ENCODE measurements at regions not wholly inside any gene's neighbourhood (a gene's known extent, or its start where the extent isn't known, plus 50 kb on each side); places are given as distances from the start of the nearest gene placed in this dataset.

DNA sequence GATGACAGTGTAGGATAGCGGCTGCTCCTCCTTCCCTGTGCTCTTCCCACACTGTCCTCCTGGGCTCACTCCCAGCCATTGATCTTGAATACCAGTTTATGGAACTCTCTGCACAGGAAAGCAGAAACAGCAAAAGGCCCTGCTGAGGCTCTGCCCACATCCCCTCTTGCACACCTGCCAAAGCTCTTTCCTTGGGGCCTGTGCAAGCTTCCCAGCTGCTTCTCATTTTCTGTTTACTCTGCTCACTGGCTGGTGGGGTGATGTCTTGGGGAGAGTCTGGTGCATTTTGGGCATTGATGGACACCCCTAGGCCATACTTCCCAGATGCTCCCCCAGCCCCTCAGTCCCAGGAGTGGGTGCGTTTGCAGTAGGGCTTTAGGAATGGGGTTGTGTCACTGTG lies 361.8 kb downstream of the TMEM121 start:
- H3K36me3 ChIP-seq, result no peaks in the 10 kb centered on the region
- intact Hi-C loops (cut with DNase I), result no loop called here
- H3K9me3 ChIP-seq, result no peaks in the 10 kb centered on the region
- H3K4me3 ChIP-seq, result no peak overlapping the region
- no peak for TF ChIP-seq CTCF (IDR thresholded peaks at IDR 0.05)
- DNase-seq (ENCODE audit: low spot score in 2 of 2), result no peak
- no peaks in the 10 kb centered on the region for H3K4me1 ChIP-seq
- no peaks in the 10 kb centered on the region for H3K27me3 ChIP-seq
- no peak overlapping the region for H3K27ac ChIP-seq

DNA sequence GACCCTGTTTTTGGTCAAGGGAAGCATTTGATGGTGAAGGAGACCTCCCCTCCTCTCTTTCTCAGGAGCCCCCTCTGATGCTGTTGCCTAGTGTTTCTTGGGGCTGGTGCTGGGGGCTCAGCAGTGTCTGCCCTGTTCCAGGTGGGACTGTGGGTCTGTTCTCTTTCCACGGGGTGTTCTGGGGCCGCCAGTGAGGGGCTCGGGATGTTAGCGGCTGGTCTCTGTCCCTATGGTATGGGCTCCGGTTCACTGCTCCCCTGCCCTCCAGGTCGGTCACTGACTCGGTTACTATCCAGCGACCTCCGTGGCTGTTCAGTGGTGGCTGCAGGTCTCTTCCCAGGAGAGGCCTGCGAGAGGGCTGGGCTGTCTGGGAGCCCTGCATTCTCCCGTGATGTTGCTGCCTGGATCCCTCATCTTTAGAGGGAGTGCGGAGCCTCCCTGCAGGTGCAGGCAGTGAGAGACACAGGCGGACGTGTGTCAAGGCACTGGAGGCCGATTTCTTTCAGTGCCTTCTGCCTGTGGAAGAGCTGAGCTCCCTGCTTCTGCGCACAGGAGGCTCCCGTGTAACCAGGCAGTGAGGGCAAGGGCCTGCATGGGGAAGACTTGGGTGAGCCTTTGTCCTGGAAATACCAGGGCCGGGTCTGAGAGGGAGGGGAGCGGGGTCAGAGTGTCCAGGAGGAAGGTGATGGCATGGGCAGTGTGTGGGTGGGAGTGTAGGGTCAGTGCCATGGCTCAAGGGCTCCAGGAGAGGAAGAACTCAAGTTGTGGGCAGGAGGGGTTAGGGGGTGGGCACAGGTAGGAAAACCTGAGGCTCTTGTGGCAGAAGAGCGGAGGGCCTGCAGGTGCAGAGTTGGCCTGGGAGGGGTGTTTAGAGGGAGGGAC lies 362.6 kb downstream of the TMEM121 start:
- Histone ChIP-seq H3K27me3 (no peaks in the 10 kb centered on the region), H3K27ac (no peak overlapping the region), H3K9me3 (no peaks in the 10 kb centered on the region), H3K36me3 (no peaks in the 10 kb centered on the region), H3K4me1 (no peaks in the 10 kb centered on the region), H3K4me3 (no peak overlapping the region)
- DNase-seq (ENCODE audit: low spot score in 2 of 2), result peak in 1 of 2 donors; percentile 52
- intact Hi-C loops (cut with DNase I), result no loop called here
- no peak for TF ChIP-seq CTCF (IDR thresholded peaks at IDR 0.05)

GRCh38 chr14:105889666-105890473 lies 363.5 kb downstream of the TMEM121 start:
- Histone ChIP-seq H3K4me1 (no peaks in the 10 kb centered on the region), H3K27ac (no peak overlapping the region), H3K9me3 (no peaks in the 10 kb centered on the region), H3K36me3 (no peaks in the 10 kb centered on the region), H3K4me3 (no peak overlapping the region), H3K27me3 (no peaks in the 10 kb centered on the region)
- TF ChIP-seq CTCF (IDR thresholded peaks at IDR 0.05), result no peak
- intact Hi-C loops (cut with DNase I), result no loop called here
- peak in 1 of 2 donors; percentile 50 for DNase-seq (ENCODE audit: low spot score in 2 of 2)

DNA sequence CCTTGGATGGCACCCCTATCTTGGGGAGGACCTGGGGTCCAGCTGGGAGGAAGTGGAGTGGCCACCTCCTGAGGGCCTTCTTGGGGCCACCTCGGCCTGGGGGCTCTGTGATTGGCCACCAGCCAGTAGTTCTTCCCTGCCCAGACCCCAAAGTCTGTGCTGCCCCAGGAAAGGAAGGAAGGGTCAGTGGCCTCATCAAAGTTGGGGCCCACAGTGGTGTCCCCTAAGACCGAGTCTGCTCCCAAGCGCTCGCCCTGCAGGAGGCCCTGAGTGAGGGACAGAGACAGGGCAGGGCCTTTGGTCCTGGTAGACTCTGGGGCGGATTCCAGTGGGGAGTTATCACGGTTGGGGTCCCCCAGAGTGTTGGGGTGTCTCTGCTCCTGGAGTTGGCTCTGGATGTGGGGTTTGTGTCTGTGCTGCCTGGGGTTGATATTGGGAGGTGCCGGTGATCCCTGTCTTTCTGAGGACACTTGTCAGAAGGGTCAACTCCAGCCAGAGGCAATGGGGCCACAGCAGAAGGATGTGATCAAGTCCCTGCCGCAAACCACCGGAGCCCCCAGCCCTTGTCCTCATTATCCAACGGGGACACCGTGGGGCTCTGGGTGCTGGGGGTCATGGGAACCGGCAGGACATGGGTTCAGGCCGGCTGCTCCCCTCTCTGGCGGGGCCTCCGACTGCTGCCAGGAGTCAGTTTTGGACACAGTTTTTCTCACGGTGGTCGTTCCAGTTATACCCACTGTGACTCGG lies 364.3 kb downstream of the TMEM121 start:
- no peaks in the 10 kb centered on the region for H3K36me3 ChIP-seq
- H3K4me1 ChIP-seq, result no peaks in the 10 kb centered on the region
- no peaks in the 10 kb centered on the region for H3K9me3 ChIP-seq
- TF ChIP-seq CTCF (IDR thresholded peaks at IDR 0.05), result no peak
- peak in 1 of 2 donors; percentile 57 for DNase-seq (ENCODE audit: low spot score in 2 of 2)
- no peak overlapping the region for H3K27ac ChIP-seq
- H3K4me3 ChIP-seq, result no peak overlapping the region
- intact Hi-C loops (cut with DNase I), result no loop called here
- H3K27me3 ChIP-seq, result no peaks in the 10 kb centered on the region

DNA sequence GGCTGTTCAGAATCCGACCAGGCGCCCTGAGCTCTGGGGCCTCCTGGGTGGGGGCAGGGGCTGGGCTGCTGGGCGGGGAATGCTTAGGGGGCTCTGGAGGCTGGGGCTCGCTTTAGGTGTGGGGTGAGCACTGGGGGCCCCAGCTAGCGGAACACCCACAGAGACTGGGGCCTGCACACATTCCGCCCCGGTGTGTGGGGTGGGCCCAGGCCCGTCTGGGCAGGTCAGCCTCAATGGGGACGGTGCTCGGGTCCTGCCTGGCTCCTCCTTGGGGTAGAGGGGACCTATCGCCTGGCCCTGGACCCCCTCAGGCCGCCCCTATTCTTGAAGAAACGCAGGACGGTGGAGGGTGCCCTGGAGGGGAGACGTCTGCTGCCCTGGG lies 364.8 kb downstream of the TMEM121 start:
- intact Hi-C loops (cut with DNase I), result no loop called here
- H3K36me3 ChIP-seq, result no peaks in the 10 kb centered on the region
- H3K4me3 ChIP-seq, result no peak overlapping the region
- peak in 1 of 2 donors; percentile 28 for DNase-seq (ENCODE audit: low spot score in 2 of 2)
- no peaks in the 10 kb centered on the region for H3K9me3 ChIP-seq
- H3K27ac ChIP-seq, result no peak overlapping the region
- TF ChIP-seq CTCF (IDR thresholded peaks at IDR 0.05), result no peak
- H3K4me1 ChIP-seq, result no peaks in the 10 kb centered on the region
- no peaks in the 10 kb centered on the region for H3K27me3 ChIP-seq

All from ascending aorta (tissue), 2 donors.